H9 (cell line): ENCODE measurements at regions not wholly inside any gene's neighbourhood (a gene's known extent, or its start where the extent isn't known, plus 50 kb on each side); places are given as distances from the start of the nearest gene placed in this dataset.

Experiments used
- DNase-seq: peaks from one replicate; pipeline ENCODE4 v3.0.0-alpha.2; 2017
- H2AFZ ChIP-seq: one replicate; pipeline ENCODE4 v1.6.1; 2013; ENCODE audit warnings: mild to moderate bottlenecking, low read length, control low read depth, moderate library complexity
- H2AK5ac ChIP-seq: 2 replicates; pipeline ENCODE4 v1.6.1; 2013; ENCODE audit warnings: low read length, control low read depth, mixed read lengths; ENCODE audit not compliant: insufficient read length
- H2BK120ac ChIP-seq: one replicate; pipeline ENCODE4 v1.6.1; 2013; ENCODE audit warnings: low read depth, mild to moderate bottlenecking, low read length, control low read depth, inconsistent platforms; ENCODE audit not compliant: poor library complexity, severe bottlenecking
- H2BK12ac ChIP-seq: 2 replicates; pipeline ENCODE4 v1.6.1; 2013; ENCODE audit warnings: low read length, control low read depth, mixed read lengths, low read depth; ENCODE audit not compliant: insufficient read length
- H2BK15ac ChIP-seq: 2 replicates; pipeline ENCODE4 v1.6.1; 2013; ENCODE audit warnings: low read depth, low read length, control low read depth
- H2BK20ac ChIP-seq: one replicate; pipeline ENCODE4 v1.6.1; 2013; ENCODE audit warnings: low read depth, mild to moderate bottlenecking, low read length, control low read depth, inconsistent platforms; ENCODE audit not compliant: poor library complexity, severe bottlenecking
- H2BK5ac ChIP-seq: 2 replicates; pipeline ENCODE4 v1.6.1; 2013; ENCODE audit warnings: low read length, control low read depth, mixed read lengths; ENCODE audit not compliant: insufficient read length
- H3K14ac ChIP-seq: 2 replicates; pipeline ENCODE4 v1.6.1; 2013; ENCODE audit warnings: low read length, control low read depth; ENCODE audit not compliant: insufficient read depth
- H3K18ac ChIP-seq: 2 replicates; pipeline ENCODE4 v1.6.1; 2013; ENCODE audit warnings: low read depth, mild to moderate bottlenecking, mixed read lengths, low read length, control low read depth; ENCODE audit not compliant: insufficient read length
- H3K23ac ChIP-seq: 2 replicates; pipeline ENCODE4 v1.6.1; 2013; ENCODE audit warnings: low read length, control low read depth, mixed read lengths, low read depth; ENCODE audit not compliant: insufficient read length
- H3K23me2 ChIP-seq: 2 replicates; pipeline ENCODE4 v1.6.1; 2013; ENCODE audit warnings: low read depth, mild to moderate bottlenecking, mixed read lengths, low read length, control low read depth; ENCODE audit not compliant: insufficient read length, poor library complexity, severe bottlenecking
- H3K27ac ChIP-seq: 2 replicates; pipeline ENCODE4 v1.5.1; 2013; ENCODE audit warnings: low read length, control low read depth, mixed read lengths, low read depth; ENCODE audit not compliant: insufficient read length
- H3K27me3 ChIP-seq: 2 replicates; pipeline ENCODE4 v1.6.1; 2013; ENCODE audit warnings: low read length, control low read depth, inconsistent platforms; ENCODE audit not compliant: insufficient read depth
- H3K4ac ChIP-seq: 2 replicates; pipeline ENCODE4 v1.6.1; 2013; ENCODE audit warnings: low read depth, mild to moderate bottlenecking, control low read depth, inconsistent platforms, low read length, moderate library complexity
- H3K4me1 ChIP-seq: 2 replicates; pipeline ENCODE4 v1.6.1; 2013; ENCODE audit warnings: low read length, control low read depth, inconsistent platforms; ENCODE audit not compliant: insufficient read depth
- H3K4me2 ChIP-seq: 2 replicates; pipeline ENCODE4 v1.6.1; 2013; ENCODE audit warnings: low read length, control low read depth, mixed read lengths; ENCODE audit not compliant: insufficient read length, insufficient read depth
- H3K56ac ChIP-seq: 2 replicates; pipeline ENCODE4 v1.6.1; 2013; ENCODE audit warnings: low read depth, mild to moderate bottlenecking, mixed read lengths, low read length, control low read depth; ENCODE audit not compliant: insufficient read length
- H3K79me1 ChIP-seq: 2 replicates; pipeline ENCODE4 v1.6.1; 2013; ENCODE audit warnings: low read depth, mild to moderate bottlenecking, moderate library complexity, low read length, control low read depth, inconsistent platforms; ENCODE audit not compliant: insufficient read depth, poor library complexity, severe bottlenecking
- H3K79me2 ChIP-seq: 2 replicates; pipeline ENCODE4 v1.6.1; 2013; ENCODE audit warnings: low read length, control low read depth, inconsistent platforms; ENCODE audit not compliant: insufficient read depth
- H3K9ac ChIP-seq: 2 replicates; pipeline ENCODE4 v1.6.1; 2013; ENCODE audit warnings: low read length, control low read depth, mixed read lengths; ENCODE audit not compliant: insufficient read length; ENCODE audit errors: extremely low read depth
- H3K9me3 ChIP-seq: one replicate; pipeline ENCODE4 v1.6.1; 2013; ENCODE audit warnings: low read depth, low read length, inconsistent platforms; ENCODE audit not compliant: control insufficient read depth
- H3T11ph ChIP-seq: one replicate; pipeline ENCODE4 v1.6.1; 2013; ENCODE audit warnings: mild to moderate bottlenecking, low read length, control low read depth, inconsistent platforms
- H4K20me1 ChIP-seq: one replicate; pipeline ENCODE4 v1.6.1; 2013; ENCODE audit not compliant: control insufficient read depth, insufficient read length, insufficient read depth
- H4K5ac ChIP-seq: 2 replicates; pipeline ENCODE4 v1.6.1; 2013; ENCODE audit warnings: low read depth, mild to moderate bottlenecking, mixed read lengths, low read length, control low read depth; ENCODE audit not compliant: insufficient read length
- H4K8ac ChIP-seq: replicated peaks from 2 replicates; pipeline ENCODE4 v1.6.1; 2013; ENCODE audit warnings: low read length, control low read depth, mixed read lengths, low read depth; ENCODE audit not compliant: insufficient read length
- H4K91ac ChIP-seq: 2 replicates; pipeline ENCODE4 v1.6.1; 2013; ENCODE audit warnings: low read depth, mild to moderate bottlenecking, moderate library complexity, mixed read lengths, low read length, control low read depth; ENCODE audit not compliant: insufficient read length
- H3K27ac Mint-ChIP-seq, 3 experiments: 2 replicates in 2 of 3; 3 replicates in 1 of 3; pipeline ENCODE4 v1.8.0; 2020 to 2021; ENCODE audit warnings: mixed read lengths in 3 of 3, mild to moderate bottlenecking in 1 of 3, moderate library complexity in 1 of 3
- H3K27me3 Mint-ChIP-seq: 2 replicates; pipeline ENCODE4 v1.8.0; 2021; ENCODE audit warnings: low read depth, mild to moderate bottlenecking, moderate library complexity, mixed read lengths
- H3K36me3 Mint-ChIP-seq, 3 experiments: 2 replicates in 2 of 3; 3 replicates in 1 of 3; pipeline ENCODE4 v1.8.0; 2020 to 2021; ENCODE audit warnings: low read depth in 3 of 3, mixed read lengths in 3 of 3; ENCODE audit not compliant: insufficient read depth in 1 of 3
- H3K4me1 Mint-ChIP-seq, 2 experiments: 2 replicates each; pipeline ENCODE4 v1.8.0; 2020; ENCODE audit warnings: mixed read lengths in 2 of 2
- H3K4me3 Mint-ChIP-seq, 2 experiments: 2 replicates in 1 of 2; 3 replicates in 1 of 2; pipeline ENCODE4 v1.8.0; 2020 to 2021; ENCODE audit warnings: mild to moderate bottlenecking in 2 of 2, mixed read lengths in 2 of 2, moderate library complexity in 1 of 2
- H3K9me3 Mint-ChIP-seq, 2 experiments: 2 replicates in 1 of 2; 3 replicates in 1 of 2; pipeline ENCODE4 v1.8.0; 2020; ENCODE audit warnings: mild to moderate bottlenecking in 2 of 2, mixed read lengths in 2 of 2, moderate library complexity in 1 of 2
- WGBS: extraction: QIAGEN DNeasy Blood & Tissue Kit; methylation state at CpG from one replicate; pipeline ENCODE4 v1.1.7; 2013; ENCODE audit warnings: missing lambda C conversion rate, low lambda C conversion rate, mixed read lengths; ENCODE audit not compliant: insufficient read length; ENCODE audit errors: extremely low coverage; 5-methylcytosine and 5-hydroxymethylcytosine counted together
- TF ChIP-seq, protein P1 (sequence below): fragments of 200-600 bp; sonication (generic); conservative IDR thresholded peaks from 3 replicates; pipeline ENCODE4 v1.8.0; 2021; ENCODE audit warnings: antibody characterized with exemption, mild to moderate bottlenecking

DNA sequence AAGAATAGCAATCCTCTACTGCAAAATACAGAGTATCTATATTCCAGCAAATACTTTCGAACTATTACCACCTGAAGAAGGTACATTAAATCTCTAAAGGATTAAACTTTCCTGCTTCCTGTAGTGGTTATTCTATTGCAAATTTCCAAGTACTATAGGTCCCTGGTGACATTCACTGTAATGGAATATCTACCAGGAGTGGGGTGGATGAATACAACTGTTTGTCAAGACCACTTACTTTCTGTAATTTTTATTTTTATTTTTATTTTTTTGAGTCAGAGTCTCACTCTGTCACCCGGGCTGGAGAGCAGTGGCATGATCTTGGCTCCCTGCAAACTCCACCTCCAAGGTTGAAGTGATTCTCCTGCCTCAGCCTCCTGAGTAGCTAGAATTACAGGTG, 389.5 kb downstream of the TMEM114 start:
- no peak overlapping the region for H4K91ac ChIP-seq
- peaks cover 16 to 20% of the 10 kb centered on the region in 2 experiments for H3K9me3 Mint-ChIP-seq
- H3T11ph ChIP-seq, result no peak overlapping the region
- H3K27ac ChIP-seq, result no peak overlapping the region
- H3K18ac ChIP-seq, result no peak overlapping the region
- H2BK120ac ChIP-seq, result no peak overlapping the region
- TF ChIP-seq, protein P1, sequence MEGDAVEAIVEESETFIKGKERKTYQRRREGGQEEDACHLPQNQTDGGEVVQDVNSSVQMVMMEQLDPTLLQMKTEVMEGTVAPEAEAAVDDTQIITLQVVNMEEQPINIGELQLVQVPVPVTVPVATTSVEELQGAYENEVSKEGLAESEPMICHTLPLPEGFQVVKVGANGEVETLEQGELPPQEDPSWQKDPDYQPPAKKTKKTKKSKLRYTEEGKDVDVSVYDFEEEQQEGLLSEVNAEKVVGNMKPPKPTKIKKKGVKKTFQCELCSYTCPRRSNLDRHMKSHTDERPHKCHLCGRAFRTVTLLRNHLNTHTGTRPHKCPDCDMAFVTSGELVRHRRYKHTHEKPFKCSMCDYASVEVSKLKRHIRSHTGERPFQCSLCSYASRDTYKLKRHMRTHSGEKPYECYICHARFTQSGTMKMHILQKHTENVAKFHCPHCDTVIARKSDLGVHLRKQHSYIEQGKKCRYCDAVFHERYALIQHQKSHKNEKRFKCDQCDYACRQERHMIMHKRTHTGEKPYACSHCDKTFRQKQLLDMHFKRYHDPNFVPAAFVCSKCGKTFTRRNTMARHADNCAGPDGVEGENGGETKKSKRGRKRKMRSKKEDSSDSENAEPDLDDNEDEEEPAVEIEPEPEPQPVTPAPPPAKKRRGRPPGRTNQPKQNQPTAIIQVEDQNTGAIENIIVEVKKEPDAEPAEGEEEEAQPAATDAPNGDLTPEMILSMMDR, result no peak
- H3K27me3 Mint-ChIP-seq, result no peaks in the 10 kb centered on the region; the same call in none of the 2 replicates
- H4K8ac ChIP-seq, result no peak overlapping the region
- no CpG with 5 or more reads among the region's 2 CpGs for WGBS
- no peak for DNase-seq
- no peak overlapping the region for H4K5ac ChIP-seq
- H3K23me2 ChIP-seq, result no peaks in the 10 kb centered on the region
- no peak overlapping the region for H3K4me2 ChIP-seq
- H2BK20ac ChIP-seq, result no peak overlapping the region
- no peaks in the 10 kb centered on the region for H3K27me3 ChIP-seq
- H3K79me2 ChIP-seq, result no peaks in the 10 kb centered on the region
- no peak overlapping the region for H3K4me3 Mint-ChIP-seq
- H2BK12ac ChIP-seq, result no peak overlapping the region
- H3K4me1 ChIP-seq, result no peaks in the 10 kb centered on the region
- H3K79me1 ChIP-seq, result no peaks in the 10 kb centered on the region
- no peak overlapping the region for H3K9ac ChIP-seq
- no peak overlapping the region for H2AK5ac ChIP-seq
- no peak overlapping the region for H3K23ac ChIP-seq
- no peak overlapping the region for H2BK5ac ChIP-seq
- peaks cover 7 to 13% (median 9%) of the 10 kb centered on the region in 3 experiments for H3K36me3 Mint-ChIP-seq
- H3K14ac ChIP-seq, result no peak overlapping the region
- H3K9me3 ChIP-seq, result no peaks in the 10 kb centered on the region
- H2AFZ ChIP-seq, result no peak overlapping the region
- no peaks in the 10 kb centered on the region for H4K20me1 ChIP-seq
- H3K56ac ChIP-seq, result no peak overlapping the region
- no peak overlapping the region for H3K4ac ChIP-seq
- no peak overlapping the region for H3K27ac Mint-ChIP-seq
- H3K4me1 Mint-ChIP-seq, result peaks cover 12% of the 10 kb centered on the region in 2 experiments
- no peak overlapping the region for H2BK15ac ChIP-seq
